IPS-15b (cell line): ENCODE measurements at regions not wholly inside any gene's neighbourhood (a gene's known extent, or its start where the extent isn't known, plus 50 kb on each side); places are given as distances from the start of the nearest gene placed in this dataset.

Experiments used
- H3K27me3 ChIP-seq: one replicate; pipeline ENCODE4 v1.6.1; 2013; ENCODE audit warnings: low read length; ENCODE audit not compliant: control insufficient read depth, insufficient read depth
- H3K36me3 ChIP-seq: one replicate; pipeline ENCODE4 v1.6.1; 2013; ENCODE audit warnings: low read length; ENCODE audit not compliant: control insufficient read depth, insufficient read depth
- H3K4me1 ChIP-seq: one replicate; pipeline ENCODE4 v1.6.1; 2013; ENCODE audit warnings: mild to moderate bottlenecking, low read length; ENCODE audit not compliant: control insufficient read depth, insufficient read depth
- H3K4me3 ChIP-seq: one replicate; pipeline ENCODE4 v1.5.1; 2013; ENCODE audit warnings: low read depth, low read length
- H3K9ac ChIP-seq: one replicate; pipeline ENCODE4 v1.6.1; 2013; ENCODE audit warnings: low read depth, mild to moderate bottlenecking, low read length
- H3K9me3 ChIP-seq: one replicate; pipeline ENCODE4 v1.6.1; 2013; ENCODE audit warnings: mild to moderate bottlenecking, low read length; ENCODE audit not compliant: control insufficient read depth, insufficient read depth

DNA sequence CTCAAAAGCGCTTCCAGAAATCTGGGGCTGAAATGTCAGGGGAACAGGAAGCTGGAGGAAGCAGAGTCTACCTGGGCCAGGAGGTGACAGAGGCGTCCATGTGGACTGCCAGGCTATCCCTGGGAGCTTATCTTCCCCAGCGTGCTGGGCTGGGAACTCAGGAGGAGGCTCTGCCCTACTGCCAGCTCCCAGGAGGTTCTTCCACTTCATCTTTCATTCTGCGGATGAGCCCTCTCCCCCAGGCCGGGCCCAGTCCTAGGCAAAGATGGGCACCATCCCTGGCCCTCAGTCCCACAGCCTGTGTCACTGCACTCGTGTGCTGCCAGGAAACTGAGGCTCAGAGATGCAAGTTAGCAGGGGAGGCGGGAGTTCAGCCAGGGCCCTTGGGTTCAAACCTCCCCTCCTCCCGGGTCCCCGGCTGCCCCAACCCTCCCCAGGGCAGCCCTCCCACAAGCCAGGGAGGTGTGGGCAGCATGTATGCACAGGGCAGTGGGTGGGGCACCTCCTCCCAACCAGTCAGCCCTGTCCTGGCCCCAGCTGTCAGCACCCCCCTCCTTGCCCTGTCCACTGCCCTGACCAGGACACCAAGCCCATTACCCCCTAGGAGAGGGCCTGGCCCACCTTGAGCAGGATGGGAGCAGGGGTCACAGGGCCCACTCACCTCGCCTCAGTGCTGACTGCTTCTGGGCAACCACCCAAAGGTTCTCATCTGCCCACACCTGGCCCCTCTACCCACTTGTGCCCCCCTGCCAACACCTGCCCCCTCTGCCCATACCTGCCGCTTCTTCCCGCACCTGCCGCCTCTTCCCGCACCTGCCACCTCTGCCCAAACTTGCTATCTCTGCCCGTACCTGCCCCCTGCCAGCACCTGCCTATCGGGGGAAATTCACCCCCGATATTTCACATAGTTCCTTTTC lies 226.0 kb downstream of the NPHP4 start:
- H3K4me1 ChIP-seq: no peaks in the 10 kb centered on the region
- no peaks in the 10 kb centered on the region for H3K27me3 ChIP-seq
- no peaks in the 10 kb centered on the region for H3K9me3 ChIP-seq
- H3K36me3 ChIP-seq: no peaks in the 10 kb centered on the region
- H3K9ac ChIP-seq: no peak overlapping the region
- no peak overlapping the region for H3K4me3 ChIP-seq

DNA sequence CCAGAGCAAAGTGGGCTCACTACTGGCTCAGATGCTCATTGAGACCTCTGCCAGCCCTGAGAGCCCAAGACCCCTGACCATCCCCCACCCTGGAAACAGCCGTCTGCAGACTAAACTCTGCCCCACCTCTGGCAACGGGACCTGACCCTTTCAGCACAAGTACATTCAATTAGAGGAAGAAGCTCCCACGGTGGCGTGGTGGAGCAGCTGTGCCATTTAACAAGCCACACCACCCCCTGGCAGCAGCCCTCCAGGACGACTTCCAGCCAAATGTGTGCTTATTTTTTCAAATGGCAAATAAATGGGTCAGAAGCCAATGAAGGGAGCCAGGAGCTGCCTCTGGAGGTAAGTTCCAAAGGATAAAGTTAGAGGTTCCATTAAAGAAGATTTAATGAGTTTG lies 226.7 kb downstream of the NPHP4 start:
- Histone ChIP-seq H3K4me3 (no peak overlapping the region), H3K27me3 (no peaks in the 10 kb centered on the region), H3K9ac (no peak overlapping the region), H3K36me3 (no peaks in the 10 kb centered on the region), H3K4me1 (no peaks in the 10 kb centered on the region), H3K9me3 (no peaks in the 10 kb centered on the region)

DNA sequence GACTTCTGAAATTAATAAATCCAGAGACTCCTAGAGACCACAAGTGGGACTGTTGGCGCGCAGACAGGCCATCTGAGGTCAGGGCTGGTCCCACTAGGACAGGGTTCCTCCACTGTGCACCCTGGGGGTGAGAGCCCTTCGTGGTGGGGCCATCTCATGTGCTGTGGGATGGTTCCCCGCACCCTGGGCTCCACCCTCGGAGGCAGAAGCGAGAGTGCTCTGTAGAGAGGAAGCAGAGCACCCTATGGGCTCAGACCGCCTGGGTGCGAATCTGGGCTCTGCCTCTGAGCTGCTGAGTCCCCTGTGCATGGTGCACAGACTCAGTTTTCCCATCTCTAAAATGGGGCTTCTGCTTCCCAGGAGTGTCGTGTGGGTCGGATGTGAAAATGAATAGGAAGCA lies 227.3 kb downstream of the NPHP4 start:
- Histone ChIP-seq H3K4me1 (no peaks in the 10 kb centered on the region), H3K9ac (no peak overlapping the region), H3K27me3 (no peaks in the 10 kb centered on the region), H3K36me3 (no peaks in the 10 kb centered on the region), H3K9me3 (no peaks in the 10 kb centered on the region), H3K4me3 (no peak overlapping the region)

DNA sequence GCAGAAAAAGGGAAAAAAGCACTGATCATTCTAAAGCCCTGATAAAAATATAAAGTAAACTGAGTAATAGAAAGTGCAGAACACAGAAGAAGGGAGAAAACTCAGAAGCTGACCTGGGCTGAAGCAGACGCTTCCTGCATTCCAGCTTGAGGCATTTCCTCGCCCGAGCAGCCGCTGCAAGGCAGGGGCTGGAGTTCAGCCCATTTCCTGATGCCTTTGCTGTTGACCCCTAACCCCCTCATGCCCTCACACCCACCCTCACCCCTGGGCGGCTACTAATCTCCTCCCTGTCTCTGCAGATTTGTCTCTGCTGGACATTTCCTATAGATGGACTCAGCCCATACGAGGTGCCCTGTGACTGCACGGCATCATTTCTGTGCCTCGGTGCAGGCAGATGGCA lies 227.8 kb downstream of the NPHP4 start:
- Histone ChIP-seq H3K9me3 (no peaks in the 10 kb centered on the region), H3K4me3 (no peak overlapping the region), H3K27me3 (no peaks in the 10 kb centered on the region), H3K9ac (no peak overlapping the region), H3K4me1 (no peaks in the 10 kb centered on the region), H3K36me3 (no peaks in the 10 kb centered on the region)

DNA sequence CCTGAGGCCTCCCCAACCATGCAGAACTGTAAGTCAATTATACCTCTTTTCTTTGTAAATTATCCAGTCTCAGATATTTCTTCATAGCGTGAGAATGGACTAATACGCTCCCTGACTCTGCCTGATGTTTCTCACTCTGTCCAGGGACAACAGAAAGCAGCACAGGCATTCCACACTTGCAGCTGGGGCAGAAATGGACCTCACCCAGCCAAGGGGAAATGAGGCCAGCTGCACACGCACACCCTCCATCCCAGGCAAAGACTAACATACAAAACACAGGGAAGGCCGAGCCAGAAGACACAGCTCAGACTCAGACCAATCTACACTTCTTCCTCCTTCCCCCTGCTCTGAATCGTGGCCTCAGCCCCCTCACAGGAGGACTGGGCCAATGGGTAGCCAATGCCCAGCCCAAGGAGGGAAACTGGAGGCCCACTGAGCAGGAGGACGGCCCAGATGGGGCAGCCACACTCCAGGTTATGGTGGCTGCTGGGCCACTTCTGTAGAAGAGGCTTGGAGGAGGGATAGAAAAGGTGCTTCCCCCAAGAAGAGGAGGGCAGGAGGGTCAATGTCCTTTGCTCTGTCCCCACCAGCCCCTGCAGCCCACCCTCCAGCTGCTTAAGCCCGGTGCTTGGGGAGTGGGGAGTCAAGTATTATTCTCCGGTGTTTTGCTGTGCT lies 228.4 kb downstream of the NPHP4 start:
- Histone ChIP-seq H3K36me3 (no peaks in the 10 kb centered on the region), H3K4me1 (no peaks in the 10 kb centered on the region), H3K9me3 (no peaks in the 10 kb centered on the region), H3K27me3 (no peaks in the 10 kb centered on the region), H3K4me3 (no peak overlapping the region), H3K9ac (no peak overlapping the region)

DNA sequence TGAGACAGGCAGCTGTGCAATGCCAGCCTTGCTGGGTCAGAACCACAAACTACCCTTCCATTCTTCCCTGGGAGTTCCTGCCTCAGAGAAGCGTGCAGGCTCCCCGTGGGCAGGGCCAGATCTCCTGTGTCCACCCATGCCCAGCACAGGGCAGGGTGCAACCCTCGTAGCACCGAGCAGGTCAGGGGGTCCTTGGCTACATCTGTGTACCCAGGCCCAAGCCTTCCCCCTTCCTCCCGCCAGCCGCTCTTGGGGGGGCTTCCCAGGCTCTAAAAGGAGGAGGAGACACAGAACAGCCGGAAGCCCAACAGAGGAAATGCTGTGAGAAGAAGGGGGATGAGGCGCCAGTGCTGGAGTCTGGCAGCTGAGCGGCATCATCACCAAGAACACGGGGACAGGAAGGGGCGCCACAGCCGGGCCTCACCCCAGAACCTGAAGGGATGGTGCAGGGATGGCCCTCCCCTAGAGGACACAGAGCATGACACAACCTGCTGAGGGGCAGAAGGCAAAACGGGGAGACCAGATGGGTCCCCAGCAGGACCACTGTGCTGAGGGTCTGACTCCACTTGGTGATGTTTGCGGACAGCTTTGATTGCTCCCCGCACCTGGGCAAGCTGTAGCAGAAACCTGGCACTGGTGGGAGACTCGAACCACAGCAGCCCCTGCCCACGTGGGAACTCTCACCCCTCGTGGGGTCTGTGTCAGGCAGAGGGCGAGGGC lies 233.2 kb downstream of the NPHP4 start:
- H3K27me3 ChIP-seq: no peaks in the 10 kb centered on the region
- H3K36me3 ChIP-seq: no peaks in the 10 kb centered on the region
- no peaks in the 10 kb centered on the region for H3K4me1 ChIP-seq
- no peaks in the 10 kb centered on the region for H3K9me3 ChIP-seq
- no peak overlapping the region for H3K4me3 ChIP-seq
- no peak overlapping the region for H3K9ac ChIP-seq

DNA sequence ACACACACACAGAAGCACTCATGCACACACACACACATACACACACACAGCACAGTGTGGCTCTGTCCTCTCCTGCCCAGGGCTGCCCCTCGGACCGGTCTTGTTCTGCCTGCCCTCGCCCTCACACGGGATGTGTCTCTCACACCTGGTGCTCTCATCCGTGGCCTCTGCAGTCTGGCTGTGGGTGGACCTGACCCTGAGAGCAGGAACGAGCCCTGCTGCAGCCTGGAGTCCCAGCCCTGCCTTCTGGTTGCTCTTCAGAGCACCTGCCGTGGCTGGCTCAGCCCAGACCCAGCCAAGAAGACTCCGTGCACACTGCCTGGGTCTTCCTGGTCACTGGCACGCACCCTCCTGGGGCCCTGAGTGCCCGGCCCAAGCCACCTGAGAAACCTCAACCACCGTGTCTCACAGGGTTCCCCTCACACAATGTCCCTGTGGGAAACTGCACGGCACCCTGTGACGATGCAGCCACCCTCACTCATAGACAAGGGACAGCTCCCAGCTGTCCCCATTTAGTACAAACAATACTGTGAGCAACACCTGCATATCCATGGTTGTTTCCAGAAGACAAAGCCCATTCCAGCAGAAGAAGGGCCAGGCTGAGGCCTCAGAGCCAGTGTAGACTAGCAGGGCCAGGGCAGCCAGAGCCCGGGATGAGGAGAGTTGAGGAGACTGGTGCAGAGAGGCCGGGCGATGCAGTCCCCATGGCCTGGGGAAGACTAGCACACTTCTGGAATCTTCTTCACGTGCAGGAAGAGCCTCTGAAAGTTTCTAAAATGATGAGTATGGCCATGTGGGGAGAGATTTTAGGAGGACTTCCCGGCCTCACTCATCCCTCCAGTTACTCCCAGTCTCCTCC lies 234.0 kb downstream of the NPHP4 start:
- Histone ChIP-seq H3K36me3 (no peaks in the 10 kb centered on the region), H3K27me3 (no peaks in the 10 kb centered on the region), H3K9me3 (no peaks in the 10 kb centered on the region), H3K9ac (no peak overlapping the region), H3K4me1 (no peaks in the 10 kb centered on the region), H3K4me3 (no peak overlapping the region)

DNA sequence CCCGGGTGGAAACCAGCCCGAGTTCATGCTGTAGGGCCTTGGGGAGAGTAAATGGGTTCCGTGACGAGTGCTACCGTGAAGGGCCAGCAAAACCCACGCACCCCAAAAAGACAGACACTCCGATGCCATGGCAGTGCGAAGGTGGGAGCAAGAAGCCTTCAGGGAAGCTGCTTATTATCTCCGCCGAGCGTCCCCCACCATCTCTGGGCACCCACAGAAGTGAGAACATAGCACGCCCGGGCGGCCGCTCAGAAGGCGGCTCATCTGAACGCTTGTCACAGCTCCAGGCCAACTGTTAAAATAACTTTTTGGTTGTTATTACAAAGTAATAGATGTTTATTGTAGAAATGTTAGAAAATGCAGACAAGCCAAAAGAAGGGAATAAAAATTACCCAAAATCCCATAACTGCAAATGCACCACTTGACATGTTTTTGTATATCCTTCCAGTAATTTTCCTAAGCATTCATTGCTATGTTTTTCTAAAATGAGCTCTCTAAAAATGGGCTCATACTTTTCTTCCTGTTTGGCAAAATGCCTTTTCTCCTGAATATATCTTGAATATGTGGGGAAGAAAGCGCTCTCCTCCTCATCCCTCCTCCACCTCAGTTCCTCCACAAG lies 234.9 kb downstream of the NPHP4 start:
- H3K9ac ChIP-seq: no peak overlapping the region
- H3K4me3 ChIP-seq: no peak overlapping the region
- no peaks in the 10 kb centered on the region for H3K9me3 ChIP-seq
- no peaks in the 10 kb centered on the region for H3K4me1 ChIP-seq
- H3K27me3 ChIP-seq: no peaks in the 10 kb centered on the region
- no peaks in the 10 kb centered on the region for H3K36me3 ChIP-seq

DNA sequence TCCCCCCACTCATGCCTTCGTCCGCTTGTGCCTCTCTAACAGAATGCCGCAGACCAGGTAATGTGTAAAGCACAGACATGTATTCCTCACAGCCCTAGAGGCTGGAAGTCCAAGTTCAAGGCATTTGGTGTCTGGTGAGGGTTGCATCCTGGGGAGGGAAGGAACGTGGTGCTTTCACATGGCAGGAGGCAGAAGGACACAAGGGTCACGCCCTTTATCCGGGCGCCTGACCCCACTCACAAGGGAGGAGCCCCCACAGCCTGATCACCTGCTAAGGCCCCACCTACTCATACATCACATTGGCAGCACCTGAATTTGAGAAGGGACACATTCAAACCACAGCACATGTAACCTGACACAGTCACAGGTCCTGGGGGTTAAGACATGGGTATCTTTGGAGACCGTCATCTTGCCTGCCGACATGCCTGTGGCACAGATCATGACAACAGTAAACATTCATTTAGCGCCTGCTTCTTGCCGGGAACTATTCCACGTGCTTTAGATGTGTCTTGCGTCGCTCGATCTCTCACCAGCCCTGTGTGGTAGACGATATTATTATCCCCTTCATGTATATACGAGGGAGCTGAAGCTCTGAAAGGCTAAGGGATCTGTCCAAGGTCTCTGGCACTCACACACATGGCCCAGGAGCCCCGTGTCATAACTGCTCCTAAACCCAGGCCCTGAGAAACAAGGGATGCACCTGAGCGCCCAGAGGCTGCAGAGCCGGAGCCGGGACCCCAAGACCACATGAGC lies 235.6 kb downstream of the NPHP4 start:
- Histone ChIP-seq H3K9ac (no peak overlapping the region), H3K9me3 (no peaks in the 10 kb centered on the region), H3K4me1 (no peaks in the 10 kb centered on the region), H3K36me3 (no peaks in the 10 kb centered on the region), H3K27me3 (no peaks in the 10 kb centered on the region), H3K4me3 (no peak overlapping the region)

DNA sequence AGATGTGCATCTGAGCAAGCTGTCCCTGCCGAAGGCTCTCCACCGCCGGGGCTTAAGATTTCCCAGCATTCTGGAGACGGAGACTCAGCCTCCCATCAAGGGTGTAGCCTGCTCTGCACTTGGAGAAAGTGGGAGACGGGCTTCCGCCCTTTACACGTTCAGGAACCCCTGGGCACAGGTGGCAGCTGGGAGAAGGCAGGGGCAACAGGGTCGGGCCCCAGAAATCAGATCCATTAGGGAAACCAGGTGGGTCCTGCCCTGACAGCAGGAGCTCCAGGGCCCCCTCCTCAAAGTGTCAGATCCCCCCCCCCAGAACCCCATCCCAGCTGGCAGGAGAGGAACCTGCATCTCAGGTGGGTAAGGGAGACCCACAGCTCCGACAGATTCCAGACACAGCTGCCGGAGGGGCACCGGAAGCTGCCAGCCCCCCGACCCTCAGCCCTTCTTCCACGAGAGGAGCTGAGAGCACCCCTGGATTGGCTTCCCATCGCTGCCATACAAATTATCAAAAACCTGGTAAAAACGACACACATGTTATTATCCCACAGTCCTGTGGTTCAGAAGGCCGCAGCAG lies 236.6 kb downstream of the NPHP4 start:
- H3K36me3 ChIP-seq: no peaks in the 10 kb centered on the region
- no peaks in the 10 kb centered on the region for H3K9me3 ChIP-seq
- H3K9ac ChIP-seq: no peak overlapping the region
- H3K27me3 ChIP-seq: no peaks in the 10 kb centered on the region
- no peak overlapping the region for H3K4me3 ChIP-seq
- H3K4me1 ChIP-seq: no peaks in the 10 kb centered on the region
